Tibial nerve (tissue), 4 donors: ENCODE measurements at regions not wholly inside any gene's neighbourhood (a gene's known extent, or its start where the extent isn't known, plus 50 kb on each side); places are given as distances from the start of the nearest gene placed in this dataset.

Experiments used
- DNase-seq, 2 donors: peaks; one replicate each; pipeline ENCODE4 v3.0.0-alpha.2; 2019; ENCODE audit warnings: low spot score in 2 of 2
- H3K27ac ChIP-seq, 4 donors: fragments of 200-600 bp; sonication (generic) in 3 of 4; one replicate each; pipeline ENCODE4 v1.5.1; 2017 to 2019; ENCODE audit warnings: mild to moderate bottlenecking in 1 of 4
- H3K27me3 ChIP-seq, 2 donors: fragments of 200-600 bp; sonication (generic) in 1 of 2; one replicate each; pipeline versions ENCODE4 v1.5.1 to v1.6.0; 2017 to 2019
- H3K36me3 ChIP-seq, 3 donors: fragments of 200-600 bp; sonication (generic); one replicate each; pipeline ENCODE4 v1.5.1; 2018 to 2019
- H3K4me1 ChIP-seq, 4 donors: fragments of 200-600 bp; sonication (generic) in 3 of 4; one replicate each; pipeline ENCODE4 v1.5.1; 2017 to 2019
- H3K4me3 ChIP-seq, 4 donors: fragments of 200-600 bp; sonication (generic) in 3 of 4; one replicate each; pipeline ENCODE4 v1.5.1; 2017 to 2019; ENCODE audit warnings: mild to moderate bottlenecking in 1 of 4, moderate library complexity in 1 of 4
- H3K9me3 ChIP-seq, 4 donors: fragments of 200-600 bp; sonication (generic) in 3 of 4; one replicate each; pipeline ENCODE4 v1.5.1; 2017 to 2019
- EP300 ChIP-seq, 2 donors: sonication (generic); formaldehyde crosslinking; IDR thresholded peaks; one replicate each; pipeline ENCODE4 v1.6.1; 2017; ENCODE audit warnings: antibody characterized with exemption in 2 of 2, mild to moderate bottlenecking in 1 of 2
- POLR2A ChIP-seq, 2 donors: fragments of 450-650 bp; IDR thresholded peaks; one replicate each; pipeline ENCODE4 v1.6.1; 2017; ENCODE audit warnings: antibody characterized with exemption in 2 of 2, mild to moderate bottlenecking in 2 of 2, moderate library complexity in 2 of 2
- WGBS, 2 donors: methylation state at CpG; one replicate each; pipeline ENCODE4 v1.1.5; 2018; 5-methylcytosine and 5-hydroxymethylcytosine counted together
- TF ChIP-seq, protein P1 (sequence below), 5 experiments: fragments of 200-600 bp in 3 of 5; fragments of 450-650 bp in 2 of 5; sonication (generic) in 3 of 5; IDR thresholded peaks; one replicate each; pipeline ENCODE4 v1.5.1; 2016 to 2019; ENCODE audit warnings: antibody characterized with exemption in 5 of 5, mild to moderate bottlenecking in 3 of 5, moderate library complexity in 2 of 5

DNA sequence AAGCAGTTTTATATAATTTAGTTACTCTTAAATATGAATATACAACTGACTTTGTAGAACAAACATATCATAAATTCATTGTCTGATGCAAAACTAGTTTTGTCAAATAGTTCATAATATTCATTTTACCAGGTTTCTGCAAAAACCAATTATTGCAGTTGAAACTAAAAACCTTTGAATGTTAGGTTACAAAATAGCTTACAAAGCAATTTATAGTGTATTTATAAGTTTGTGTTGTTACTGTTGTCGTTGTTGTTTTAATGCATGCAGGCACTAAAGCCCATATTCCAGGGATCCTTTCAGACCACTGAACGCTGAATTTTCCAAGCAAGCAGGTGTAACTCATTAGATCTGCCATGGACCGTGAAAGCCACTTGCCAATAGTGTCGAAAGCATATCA, 427.6 kb downstream of the ZFHX3 start:
- DNase-seq, result no peak
- H3K4me1 ChIP-seq, result no peaks in the 10 kb centered on the region
- H3K36me3 ChIP-seq, result no peaks in the 10 kb centered on the region
- H3K27ac ChIP-seq, result no peak overlapping the region
- TF ChIP-seq POLR2A (IDR thresholded peaks at IDR 0.05) (no peak), EP300 (IDR thresholded peaks at IDR 0.05) (no peak)
- TF ChIP-seq, protein P1, sequence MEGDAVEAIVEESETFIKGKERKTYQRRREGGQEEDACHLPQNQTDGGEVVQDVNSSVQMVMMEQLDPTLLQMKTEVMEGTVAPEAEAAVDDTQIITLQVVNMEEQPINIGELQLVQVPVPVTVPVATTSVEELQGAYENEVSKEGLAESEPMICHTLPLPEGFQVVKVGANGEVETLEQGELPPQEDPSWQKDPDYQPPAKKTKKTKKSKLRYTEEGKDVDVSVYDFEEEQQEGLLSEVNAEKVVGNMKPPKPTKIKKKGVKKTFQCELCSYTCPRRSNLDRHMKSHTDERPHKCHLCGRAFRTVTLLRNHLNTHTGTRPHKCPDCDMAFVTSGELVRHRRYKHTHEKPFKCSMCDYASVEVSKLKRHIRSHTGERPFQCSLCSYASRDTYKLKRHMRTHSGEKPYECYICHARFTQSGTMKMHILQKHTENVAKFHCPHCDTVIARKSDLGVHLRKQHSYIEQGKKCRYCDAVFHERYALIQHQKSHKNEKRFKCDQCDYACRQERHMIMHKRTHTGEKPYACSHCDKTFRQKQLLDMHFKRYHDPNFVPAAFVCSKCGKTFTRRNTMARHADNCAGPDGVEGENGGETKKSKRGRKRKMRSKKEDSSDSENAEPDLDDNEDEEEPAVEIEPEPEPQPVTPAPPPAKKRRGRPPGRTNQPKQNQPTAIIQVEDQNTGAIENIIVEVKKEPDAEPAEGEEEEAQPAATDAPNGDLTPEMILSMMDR (IDR thresholded peaks at IDR 0.05), result no peak
- 84 to 89% methylated on average over 4 of the region's 4 CpGs for WGBS, 2 donors
- H3K27me3 ChIP-seq, result no peaks in the 10 kb centered on the region
- H3K4me3 ChIP-seq, result no peak overlapping the region
- H3K9me3 ChIP-seq, result no peaks in the 10 kb centered on the region

DNA sequence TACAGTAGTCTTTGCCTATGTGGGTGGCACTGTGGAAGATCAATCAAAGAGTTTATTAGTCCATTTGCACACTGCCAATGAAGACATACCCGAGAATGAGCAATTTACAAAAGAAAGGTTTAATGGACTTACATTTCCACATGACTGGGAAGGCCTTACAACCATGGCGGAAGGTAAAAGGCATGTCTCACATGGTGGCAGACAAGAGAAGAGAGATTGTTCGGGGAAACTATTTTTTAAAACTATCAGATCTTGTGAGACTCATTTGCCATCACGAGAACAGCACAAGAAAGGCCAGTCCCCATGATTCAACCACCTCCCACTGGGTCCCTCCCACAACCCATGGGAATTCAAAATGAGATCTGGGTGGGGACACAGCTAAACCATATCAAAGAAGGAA, 432.1 kb downstream of the ZFHX3 start:
- H3K4me3 ChIP-seq, result no peak overlapping the region
- H3K4me1 ChIP-seq, result peaks cover 0 to 7% (median 0%) of the 10 kb centered on the region in 4 donors
- H3K27me3 ChIP-seq, result no peaks in the 10 kb centered on the region
- H3K27ac ChIP-seq, result no peak overlapping the region
- no peaks in the 10 kb centered on the region for H3K36me3 ChIP-seq
- no peaks in the 10 kb centered on the region for H3K9me3 ChIP-seq
- DNase-seq, result no peak
- TF ChIP-seq EP300 (IDR thresholded peaks at IDR 0.05) (no peak), POLR2A (IDR thresholded peaks at IDR 0.05) (no peak)
- TF ChIP-seq, protein P1 (IDR thresholded peaks at IDR 0.05), result no peak
- 81 to 89% methylated on average over 4 of the region's 4 CpGs for WGBS, 2 donors

DNA sequence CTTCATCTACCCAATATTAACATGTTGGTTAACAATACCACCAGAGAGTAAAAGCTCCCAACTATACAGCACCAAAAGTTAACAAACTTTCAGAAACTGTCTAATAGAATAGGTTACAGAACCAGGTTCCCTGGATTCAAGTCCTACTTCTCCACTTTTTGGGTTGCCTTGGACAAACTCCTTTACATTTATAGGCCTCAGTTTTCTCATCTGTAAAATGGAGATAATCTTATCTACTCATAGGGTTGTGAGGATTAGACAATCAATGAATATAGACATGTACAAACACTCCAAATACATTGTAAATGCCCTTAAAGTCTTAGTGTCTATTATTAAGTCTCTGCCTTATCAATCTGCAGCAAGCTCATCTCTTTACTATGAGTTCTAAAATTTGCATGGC, 435.2 kb downstream of the ZFHX3 start:
- no peaks in the 10 kb centered on the region for H3K9me3 ChIP-seq
- no peak overlapping the region for H3K4me3 ChIP-seq
- H3K27me3 ChIP-seq, result no peaks in the 10 kb centered on the region
- peaks cover 0 to 7% (median 0%) of the 10 kb centered on the region in 4 donors for H3K4me1 ChIP-seq
- no peak for DNase-seq
- H3K27ac ChIP-seq, result peak overlapping the region in 1 of 4 donors; percentile 54
- TF ChIP-seq, protein P1 (IDR thresholded peaks at IDR 0.05), result no peak
- TF ChIP-seq EP300 (IDR thresholded peaks at IDR 0.05), result no peak
- TF ChIP-seq POLR2A (IDR thresholded peaks at IDR 0.05), result no peak
- H3K36me3 ChIP-seq, result no peaks in the 10 kb centered on the region

DNA sequence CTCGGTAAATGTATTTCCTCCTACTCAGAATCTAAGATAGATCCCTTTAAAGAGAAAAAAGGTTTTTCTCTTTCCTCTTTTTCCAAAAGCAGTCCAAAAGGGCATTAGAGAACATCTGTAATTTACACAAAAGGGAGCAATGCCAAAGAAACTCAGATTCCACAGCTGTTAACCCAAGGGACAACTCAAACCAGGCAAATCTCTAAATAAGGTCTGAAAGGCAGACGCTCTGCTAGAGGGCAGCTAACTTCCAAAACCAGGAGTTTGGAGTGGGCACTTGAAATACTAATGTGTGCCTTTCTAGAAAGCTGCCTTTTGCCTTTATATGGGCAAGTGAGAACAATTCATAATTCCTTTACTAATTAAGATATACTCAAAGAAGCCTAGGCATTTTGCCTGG, 435.7 kb downstream of the ZFHX3 start:
- TF ChIP-seq, protein P1 (IDR thresholded peaks at IDR 0.05), result no peak
- Histone ChIP-seq H3K36me3 (no peaks in the 10 kb centered on the region), H3K4me1 (peaks cover 0 to 7% (median 0%) of the 10 kb centered on the region in 4 donors), H3K4me3 (no peak overlapping the region), H3K9me3 (no peaks in the 10 kb centered on the region), H3K27ac (peak overlapping the region in 2 of 4 donors; percentile 3 to 54), H3K27me3 (no peaks in the 10 kb centered on the region)
- WGBS, 2 donors, result 35 to 37% methylated on average over 2 of the region's 2 CpGs
- no peak for DNase-seq

DNA sequence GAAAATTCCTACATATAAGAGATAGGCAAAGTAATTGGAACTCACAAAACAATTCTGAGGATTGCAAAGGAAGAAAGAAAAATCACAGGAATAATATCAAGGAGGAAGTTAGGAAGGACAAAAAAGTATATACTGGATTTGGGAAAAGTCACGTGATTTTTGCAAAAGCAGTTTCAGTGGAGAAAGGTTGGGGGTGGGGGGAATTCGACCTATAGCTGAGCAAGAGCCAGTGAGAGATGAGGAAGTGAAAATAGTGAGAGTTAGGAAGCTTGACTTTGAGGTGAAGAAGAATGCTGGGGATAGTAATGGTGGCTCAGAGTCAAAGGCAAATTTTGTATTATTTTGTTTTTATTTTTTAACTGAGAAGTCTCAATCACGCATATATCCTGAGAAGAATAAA, 438.0 kb upstream of the PMFBP1 start:
- Histone ChIP-seq H3K9me3 (no peaks in the 10 kb centered on the region), H3K36me3 (no peaks in the 10 kb centered on the region), H3K4me3 (no peak overlapping the region), H3K27ac (no peak overlapping the region), H3K27me3 (no peaks in the 10 kb centered on the region), H3K4me1 (peaks cover 0 to 7% (median 0%) of the 10 kb centered on the region in 4 donors)
- DNase-seq, result no peak
- TF ChIP-seq POLR2A (IDR thresholded peaks at IDR 0.05) (no peak), EP300 (IDR thresholded peaks at IDR 0.05) (no peak)
- TF ChIP-seq, protein P1 (IDR thresholded peaks at IDR 0.05), result no peak
- 68 to 69% methylated on average over 3 of the region's 3 CpGs for WGBS, 2 donors
